ENCODE measurements at regions not wholly inside any gene's neighbourhood (a gene's known extent, or its start where the extent isn't known, plus 50 kb on each side); places are given as distances from the start of the nearest gene placed in this dataset.
A peak's percentile ranks its signal among the peaks of the same experiment; 100 is the strongest.

GRCh38 chr18:76722224-76723061 is 99.9 kb upstream of the ZNF236 start:
- H2AFZ ChIP-seq (ENCODE audit: low read depth, low read length) = peak overlapping the region; percentile 56
- peak overlapping the region in 1 of 2 experiments; percentile 39; a peak in 2 of 4 replicates for H3K4me3 ChIP-seq (ENCODE audit: low read depth in 1 of 2, low read length in 2 of 2)
- H3K36me3 ChIP-seq (ENCODE audit: insufficient read depth, low read length) = no peaks in the 10 kb centered on the region
- ATAC-seq (ENCODE audit: insufficient read depth, low read depth) = no peak; the same call in 2 of the 3 replicates
- H3K4me1 ChIP-seq (ENCODE audit: insufficient read depth, low read length) = peaks cover 55% of the 10 kb centered on the region
- H3K27ac ChIP-seq (ENCODE audit: low read length) = peak overlapping the region; percentile 81
- peak; percentile 33 for DNase-seq
- no peaks in the 10 kb centered on the region for H3K79me2 ChIP-seq (ENCODE audit: insufficient read depth, low read length)
- no peak for TF ChIP-seq EZH2 (IDR thresholded peaks at IDR 0.05; ENCODE audit: borderline replicate concordance, low read depth, low read length, severe bottlenecking)
- TF ChIP-seq CTCF (IDR thresholded peaks at IDR 0.05; ENCODE audit: borderline replicate concordance, extremely low read depth, low read length, poor library complexity, severe bottlenecking) = peak; percentile 46
- no peaks in the 10 kb centered on the region for H3K9me3 ChIP-seq (ENCODE audit: insufficient read depth, low read length, severe bottlenecking)
- H3K4me2 ChIP-seq (ENCODE audit: insufficient read depth, low read length) = peak overlapping the region; percentile 45
- H3K9ac ChIP-seq (ENCODE audit: low read depth, low read length) = peak overlapping the region; percentile 48
- no peaks in the 10 kb centered on the region for H4K20me1 ChIP-seq (ENCODE audit: insufficient read depth, low read length)
- no peaks in the 10 kb centered on the region for H3K27me3 ChIP-seq (ENCODE audit: insufficient read depth, low read length, poor library complexity)

GRCh38 chr18:76721207-76721996 is 101.0 kb upstream of the ZNF236 start:
- peak overlapping the region; percentile 56; the same call in 1 of the 2 replicates for H2AFZ ChIP-seq (ENCODE audit: low read depth, low read length)
- peak overlapping the region in 1 of 2 experiments; percentile 39; a peak in 2 of 4 replicates for H3K4me3 ChIP-seq (ENCODE audit: low read depth in 1 of 2, low read length in 2 of 2)
- TF ChIP-seq EZH2 (IDR thresholded peaks at IDR 0.05; ENCODE audit: borderline replicate concordance, low read depth, low read length, severe bottlenecking) = no peak
- peak; percentile 17 for TF ChIP-seq CTCF (IDR thresholded peaks at IDR 0.05; ENCODE audit: borderline replicate concordance, extremely low read depth, low read length, poor library complexity, severe bottlenecking)
- ATAC-seq (ENCODE audit: insufficient read depth, low read depth) (peak; percentile 96), DNase-seq (peak; percentile 96)
- H4K20me1 ChIP-seq (ENCODE audit: insufficient read depth, low read length) = no peaks in the 10 kb centered on the region
- H3K36me3 ChIP-seq (ENCODE audit: insufficient read depth, low read length) = no peaks in the 10 kb centered on the region
- no peaks in the 10 kb centered on the region for H3K27me3 ChIP-seq (ENCODE audit: insufficient read depth, low read length, poor library complexity)
- peak overlapping the region; percentile 45 for H3K4me2 ChIP-seq (ENCODE audit: insufficient read depth, low read length)
- H3K4me1 ChIP-seq (ENCODE audit: insufficient read depth, low read length) = peaks cover 55% of the 10 kb centered on the region
- peak overlapping the region; percentile 81 for H3K27ac ChIP-seq (ENCODE audit: low read length)
- no peaks in the 10 kb centered on the region for H3K9me3 ChIP-seq (ENCODE audit: insufficient read depth, low read length, severe bottlenecking)
- H3K79me2 ChIP-seq (ENCODE audit: insufficient read depth, low read length) = no peaks in the 10 kb centered on the region
- H3K9ac ChIP-seq (ENCODE audit: low read depth, low read length) = peak overlapping the region; percentile 48

- TF ChIP-seq EZH2 (IDR thresholded peaks at IDR 0.05; ENCODE audit: borderline replicate concordance, low read depth, low read length, severe bottlenecking) (no peak), CTCF (IDR thresholded peaks at IDR 0.05; ENCODE audit: borderline replicate concordance, extremely low read depth, low read length, poor library complexity, severe bottlenecking) (no peak)
- Histone ChIP-seq H3K79me2 (ENCODE audit: insufficient read depth, low read length) (no peaks in the 10 kb centered on the region), H3K9me3 (ENCODE audit: insufficient read depth, low read length, severe bottlenecking) (no peaks in the 10 kb centered on the region), H3K9ac (ENCODE audit: low read depth, low read length) (peak overlapping the region; percentile 6), H3K4me3 (ENCODE audit: low read depth in 1 of 2, low read length in 2 of 2) (peak overlapping the region in 1 of 2 experiments; percentile 17; a peak in 1 of 4 replicates), H3K36me3 (ENCODE audit: insufficient read depth, low read length) (no peaks in the 10 kb centered on the region), H3K27ac (ENCODE audit: low read length) (peak overlapping the region; percentile 80), H4K20me1 (ENCODE audit: insufficient read depth, low read length) (no peaks in the 10 kb centered on the region), H3K27me3 (ENCODE audit: insufficient read depth, low read length, poor library complexity) (no peaks in the 10 kb centered on the region), H2AFZ (ENCODE audit: low read depth, low read length) (no peak overlapping the region), H3K4me2 (ENCODE audit: insufficient read depth, low read length) (peak overlapping the region; percentile 45), H3K4me1 (ENCODE audit: insufficient read depth, low read length) (peaks cover 55% of the 10 kb centered on the region)
- no peak for ATAC-seq (ENCODE audit: insufficient read depth, low read depth)
- DNase-seq = peak; percentile 31
Observed at GRCh38 chr18:76720683-76721082, 101.7 kb upstream of the ZNF236 start.

Measured in DND-41 (cell line).